DMS79 (cell line): ENCODE measurements at regions not wholly inside any gene's neighbourhood (a gene's known extent, or its start where the extent isn't known, plus 50 kb on each side); places are given as distances from the start of the nearest gene placed in this dataset.
A peak's percentile ranks its signal among the peaks of the same experiment; 100 is the strongest.

Source experiments
- DNase-seq: peaks from one replicate; lab custom pipeline; 2025; lab: John Stamatoyannopoulos, UW

DNA sequence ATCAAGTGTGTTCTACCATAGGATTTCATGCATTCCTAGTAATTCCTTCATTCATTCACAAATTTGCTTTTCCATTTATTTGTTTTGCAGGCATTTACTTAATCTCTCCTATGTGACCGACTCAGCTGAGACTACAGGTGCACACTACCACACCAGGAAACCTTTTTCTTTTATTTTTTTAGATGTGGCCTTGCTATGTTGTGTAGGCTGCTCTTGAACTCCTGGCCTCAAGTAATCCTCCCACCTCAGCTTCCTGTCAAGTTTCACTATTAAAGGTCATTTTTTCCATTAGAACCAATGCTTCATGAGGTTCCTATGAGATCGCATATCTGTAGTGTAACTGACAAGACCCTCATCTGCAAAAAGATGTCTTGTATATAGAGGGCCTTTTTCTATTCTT, 1218.7 kb downstream of the VRK1 start:
- DNase-seq, result no peak

DNA sequence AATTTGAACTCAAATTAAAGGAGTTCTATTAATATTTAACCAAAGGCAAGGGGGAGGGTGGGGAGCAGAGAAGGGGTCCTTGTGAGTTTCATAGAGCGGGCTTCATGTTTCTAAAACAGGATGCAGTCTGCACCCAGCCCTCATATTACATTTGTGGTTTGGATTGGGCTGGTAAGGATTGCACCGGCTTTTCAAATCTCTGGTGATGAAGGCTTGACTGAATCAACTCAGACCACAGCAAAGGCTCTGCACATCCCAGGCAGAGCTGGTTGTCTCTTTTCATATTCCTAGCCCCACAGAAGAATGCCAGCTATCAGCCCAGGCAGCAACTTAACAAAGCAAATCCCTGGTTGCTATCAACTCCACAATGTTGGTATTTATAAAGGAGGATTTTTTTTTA, 1221.4 kb downstream of the VRK1 start:
- DNase-seq, result no peak

DNA sequence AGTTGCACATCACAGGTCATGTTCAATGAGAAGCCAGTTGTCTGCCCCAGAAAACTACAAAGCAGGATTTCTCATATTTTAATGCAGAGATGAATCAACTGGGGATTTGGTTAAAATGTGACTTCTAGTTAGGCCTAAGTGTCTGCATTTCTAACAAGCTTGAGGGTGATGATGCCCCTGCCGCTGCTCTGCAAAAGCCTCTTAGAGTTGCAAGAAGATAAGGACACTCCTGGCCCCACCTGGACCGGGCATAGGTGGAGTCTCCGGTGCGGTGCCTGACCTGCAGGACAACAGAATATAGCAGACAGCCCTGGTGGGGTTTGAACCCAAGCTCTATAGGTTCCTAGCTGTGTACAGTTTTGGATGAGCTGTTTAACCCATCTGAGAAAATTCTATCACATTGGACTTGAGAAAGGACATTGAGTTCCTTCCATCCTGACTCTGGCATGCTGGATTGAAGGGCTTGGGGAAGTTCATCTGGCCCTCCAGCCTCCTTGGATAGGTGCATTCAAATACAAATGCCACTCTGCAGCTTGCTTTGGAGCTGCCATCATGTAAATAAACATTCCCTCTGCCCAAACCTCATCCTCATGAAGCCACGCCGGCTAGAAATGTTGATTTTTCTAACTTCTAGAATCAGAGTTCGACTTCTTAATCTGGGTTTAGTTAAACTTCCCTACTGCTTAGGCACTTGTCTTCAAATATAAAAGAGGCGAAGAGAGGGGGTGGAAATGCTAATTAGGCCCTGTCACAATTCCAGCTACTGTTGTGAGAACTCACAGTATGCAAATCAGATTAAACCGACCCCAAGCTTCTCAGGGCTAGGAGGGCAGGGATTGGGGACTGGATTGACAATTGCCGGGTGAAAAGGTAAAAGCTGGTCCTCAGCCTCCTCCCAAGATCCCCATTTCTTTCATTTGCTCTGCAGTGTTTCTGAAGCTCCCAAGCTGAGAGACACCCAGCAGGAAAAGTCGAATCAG, 1225.6 kb downstream of the VRK1 start:
- no peak for DNase-seq

DNA sequence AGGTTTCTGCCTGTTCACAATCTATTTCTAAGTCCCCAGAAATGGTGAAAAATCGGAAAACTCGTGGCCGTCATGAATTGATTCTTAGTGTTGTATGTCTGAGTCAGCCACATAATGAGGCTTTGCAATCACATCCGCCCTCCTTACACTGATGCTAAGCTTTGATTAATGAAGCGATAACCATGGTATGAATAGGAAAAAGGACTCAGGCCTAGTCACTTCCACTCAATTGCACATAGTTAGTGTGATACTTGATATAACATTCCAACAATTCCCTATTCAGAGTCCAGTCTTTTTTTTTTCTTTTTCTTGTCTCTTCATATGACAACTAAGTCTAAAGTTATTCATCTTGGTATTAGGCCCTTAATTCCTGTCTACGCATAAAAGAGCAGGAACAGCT, 1231.0 kb downstream of the VRK1 start:
- DNase-seq, result no peak

DNA sequence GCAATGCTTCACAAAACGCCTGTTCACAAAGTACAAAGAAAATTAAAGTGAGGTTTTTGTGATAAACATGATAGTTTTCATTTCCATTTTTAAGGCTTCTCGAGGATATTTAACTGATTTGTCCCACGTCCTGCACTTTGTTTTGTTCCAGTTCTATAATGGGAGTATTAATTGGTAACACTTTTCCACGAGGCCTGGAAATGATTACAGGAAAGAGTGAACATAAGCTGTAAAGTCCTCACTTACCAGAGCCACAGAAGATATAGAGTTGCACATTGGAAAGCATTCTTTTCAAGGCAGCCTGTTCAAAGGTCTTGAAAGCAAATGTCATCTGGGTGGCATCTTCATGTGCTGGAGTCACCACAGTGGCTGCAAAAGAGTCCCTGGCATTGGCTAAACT, 1236.6 kb downstream of the BCL11B start:
- DNase-seq, result no peak

DNA sequence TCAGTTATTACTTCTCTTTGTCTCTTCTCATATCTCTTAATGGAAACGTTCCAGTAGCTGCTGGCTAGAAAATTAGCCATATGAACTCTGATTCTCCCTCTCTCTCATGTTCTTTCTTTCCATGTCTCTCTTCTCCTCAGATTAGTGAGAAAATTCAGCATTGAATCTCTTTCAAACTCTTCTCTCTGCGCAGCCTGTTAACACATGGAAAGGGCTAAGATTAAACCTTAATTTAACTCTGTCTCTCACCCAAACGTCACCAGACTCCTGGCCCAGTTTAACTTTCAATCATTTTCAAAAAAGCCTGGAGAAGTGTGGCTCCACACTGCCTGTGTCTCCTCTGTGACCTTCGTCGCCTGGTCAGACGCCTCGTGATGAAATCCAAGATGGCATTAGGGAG, 1234.2 kb downstream of the BCL11B start:
- DNase-seq, result no peak

DNA sequence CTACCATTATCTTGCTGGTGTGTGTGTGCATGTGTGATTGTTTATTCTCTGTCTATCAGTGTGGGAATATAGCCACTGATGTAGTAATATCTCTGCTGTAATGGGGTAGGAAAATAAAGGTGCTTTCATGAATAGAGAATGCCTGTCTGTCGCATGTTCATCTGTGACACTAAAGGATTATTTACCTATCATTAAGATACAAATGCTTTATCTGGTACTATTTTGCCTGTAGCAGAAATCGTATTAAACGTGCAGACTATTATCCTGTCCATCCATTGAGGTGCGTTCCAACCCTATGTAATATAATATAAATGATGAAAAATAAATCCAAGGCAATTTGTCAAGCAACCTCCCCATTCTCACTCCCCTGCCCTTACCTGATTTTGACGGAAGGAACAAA, 1215.1 kb downstream of the BCL11B start:
- DNase-seq, result no peak

DNA sequence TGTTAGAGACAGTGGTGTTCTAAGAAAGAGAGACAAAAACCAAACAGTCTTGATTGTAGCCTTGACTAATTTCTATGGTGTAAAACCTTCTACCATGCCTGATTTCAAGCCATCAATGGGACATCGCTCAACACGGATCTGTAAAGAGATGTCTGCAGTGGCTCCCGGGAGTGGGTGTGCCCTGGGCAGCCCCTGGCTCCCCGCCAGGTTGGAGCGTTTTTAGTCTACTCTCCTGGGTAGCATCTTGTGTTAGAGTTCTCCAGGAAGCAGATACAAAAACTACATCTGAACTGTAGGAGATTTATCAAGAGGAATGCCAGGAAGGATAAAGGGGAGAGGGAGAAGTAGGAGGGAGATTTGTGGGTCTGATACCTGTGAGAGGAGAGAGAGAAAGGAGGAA, 1212.9 kb downstream of the BCL11B start:
- no peak for DNase-seq

DNA sequence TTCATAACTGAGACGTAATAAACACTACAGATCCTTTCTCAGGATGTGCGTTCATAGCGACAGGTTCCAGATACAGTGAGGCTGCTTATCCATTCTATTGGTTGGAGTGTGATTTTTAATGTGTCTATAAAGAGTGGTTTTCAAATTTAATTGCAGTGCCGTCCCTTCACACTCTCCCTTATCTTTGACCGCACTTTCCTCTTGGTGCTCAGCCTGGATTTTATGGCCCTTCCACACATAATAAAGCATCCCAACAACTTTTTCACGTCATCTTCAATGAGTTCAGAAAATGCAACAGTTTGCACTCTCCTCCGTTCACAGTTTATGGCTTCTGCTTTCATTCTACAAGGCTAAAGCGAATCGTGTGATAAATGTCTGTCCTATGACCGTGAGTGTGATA, 1209.9 kb downstream of the BCL11B start:
- no peak for DNase-seq

DNA sequence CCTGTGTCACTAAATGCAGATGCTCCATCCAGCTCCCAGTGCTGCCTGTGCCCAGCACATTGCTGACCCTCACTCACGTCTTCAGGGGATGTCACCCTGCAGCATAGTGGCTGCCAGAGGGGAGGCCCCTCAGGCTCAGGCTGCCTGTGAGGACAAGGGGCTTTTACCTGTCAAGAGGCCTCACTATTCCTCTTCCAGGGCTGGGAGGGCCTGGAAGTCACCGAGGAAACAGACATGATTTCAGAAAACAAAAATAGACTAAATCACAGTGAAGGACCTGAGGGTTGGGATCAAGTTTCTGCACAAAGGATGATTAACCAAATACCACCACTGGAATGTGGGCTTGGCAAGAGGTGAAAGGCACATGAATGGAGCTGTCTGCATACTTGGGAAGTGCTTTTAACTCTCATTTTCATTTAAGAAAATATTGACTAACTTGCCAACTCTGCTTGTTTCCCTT, 1202.3 kb downstream of the BCL11B start:
- DNase-seq, result no peak

DNA sequence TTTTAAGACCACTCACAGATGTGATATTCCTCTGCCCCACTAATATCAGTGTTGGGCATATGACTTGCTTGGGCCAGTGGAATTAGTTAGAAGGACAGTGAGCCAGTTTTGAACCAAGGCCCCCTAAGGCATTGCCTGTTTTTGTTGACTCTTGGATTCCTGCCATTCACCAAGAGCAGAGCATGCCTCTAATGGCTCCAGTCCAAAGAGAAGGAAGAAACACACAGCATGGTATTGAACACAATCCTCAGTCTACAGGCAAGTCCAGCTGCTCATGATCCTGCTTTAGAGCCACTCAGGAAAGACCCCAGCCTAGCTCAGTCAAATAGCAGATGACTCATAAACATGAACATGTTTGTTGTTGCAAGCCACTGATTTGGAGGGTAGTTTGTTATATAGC, 1201.5 kb downstream of the BCL11B start:
- DNase-seq, result no peak

DNA sequence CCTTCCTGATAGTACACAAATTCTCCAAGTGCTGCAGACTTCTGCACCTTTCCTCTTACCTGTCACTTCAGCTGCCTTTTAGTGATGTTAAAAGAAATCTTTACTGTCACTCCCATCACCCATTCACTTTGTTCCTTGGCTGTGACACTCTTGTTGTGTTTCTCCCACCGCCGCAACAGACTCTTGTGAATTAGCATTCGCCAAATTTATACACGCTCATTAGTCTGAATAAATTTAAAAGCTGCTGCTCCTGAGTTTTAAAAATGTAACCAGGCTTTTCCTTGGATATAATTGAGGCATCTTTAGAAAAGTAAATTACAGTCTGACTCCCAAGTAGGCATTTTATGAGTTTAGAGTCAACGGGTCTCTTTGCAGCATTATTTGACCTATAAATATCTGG, 1197.9 kb downstream of the BCL11B start:
- no peak for DNase-seq

DNA sequence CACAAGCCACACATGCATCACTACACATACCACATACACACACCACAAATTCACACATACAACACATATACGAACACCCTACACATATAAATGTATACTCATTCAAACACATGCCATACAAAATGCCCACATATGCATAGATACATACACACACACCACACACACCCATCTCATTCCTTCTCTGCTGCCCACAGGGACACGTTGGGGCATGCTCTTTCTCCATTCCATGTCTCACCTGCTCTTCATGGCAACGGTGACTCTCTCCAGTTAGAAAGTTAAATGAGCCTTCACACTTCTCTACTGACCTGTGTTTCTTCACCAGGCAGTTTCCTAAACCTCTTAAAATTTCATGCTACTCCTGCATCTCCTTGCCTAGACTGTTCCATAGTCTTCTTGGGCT, 1194.8 kb downstream of the BCL11B start:
- DNase-seq, result peak; percentile 17

DNA sequence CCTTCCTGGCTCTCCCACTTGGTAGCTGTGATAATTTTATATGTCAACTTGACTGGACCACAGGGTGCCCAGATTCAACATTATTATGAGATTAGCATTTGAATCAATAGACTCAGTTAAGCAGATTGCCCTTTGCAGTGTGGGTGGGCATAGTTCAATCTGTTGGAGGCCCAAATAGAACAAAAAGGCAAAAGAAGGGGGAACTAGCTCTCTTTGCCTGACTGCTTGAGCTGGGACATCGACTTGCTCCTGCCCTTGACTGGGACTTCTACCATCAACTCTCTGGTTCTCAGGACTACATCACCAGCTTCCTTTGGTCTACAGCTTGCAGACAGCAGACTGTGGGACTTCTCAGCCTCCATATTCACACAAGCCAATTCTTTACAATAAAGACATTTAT, 1189.2 kb downstream of the BCL11B start:
- no peak for DNase-seq

DNA sequence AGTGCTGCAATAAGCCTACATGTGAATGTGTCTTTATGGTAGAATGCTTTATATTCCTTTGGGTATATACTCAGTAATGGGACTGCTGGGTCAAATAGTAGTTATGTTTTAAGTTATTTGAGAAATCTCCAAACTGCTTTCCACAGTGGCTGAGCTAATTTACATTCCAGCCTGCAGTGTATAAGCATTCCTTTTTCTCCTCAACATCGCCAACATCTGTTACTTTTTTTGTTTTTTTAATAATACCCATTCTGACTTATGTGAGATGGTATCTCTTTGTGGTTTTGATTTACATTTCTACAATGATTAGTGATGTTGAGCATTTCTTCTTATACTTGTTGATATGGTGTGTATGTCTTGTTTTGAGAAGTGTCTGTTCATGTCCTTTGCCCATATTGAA, 1186.2 kb downstream of the BCL11B start:
- DNase-seq, result no peak

DNA sequence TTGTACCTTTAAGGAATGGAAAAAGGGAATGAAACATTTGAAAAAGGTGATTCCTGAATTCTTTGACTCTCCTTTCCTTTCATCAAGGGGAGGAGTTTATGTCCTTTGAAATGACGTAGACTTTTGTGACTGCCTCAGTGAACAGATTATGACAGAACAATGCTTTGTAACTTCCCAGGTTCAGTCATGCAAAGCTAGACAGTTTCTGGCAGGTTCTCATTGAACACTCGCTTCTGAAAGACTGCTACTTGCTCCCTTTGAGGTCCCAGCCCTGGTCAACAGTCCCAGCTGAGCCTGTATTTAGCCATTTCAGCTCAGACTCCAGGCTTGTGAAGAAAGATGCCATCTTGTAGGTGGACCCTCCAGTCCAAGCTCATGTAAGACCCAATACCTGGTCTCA, 1178.9 kb downstream of the BCL11B start:
- DNase-seq, result no peak

DNA sequence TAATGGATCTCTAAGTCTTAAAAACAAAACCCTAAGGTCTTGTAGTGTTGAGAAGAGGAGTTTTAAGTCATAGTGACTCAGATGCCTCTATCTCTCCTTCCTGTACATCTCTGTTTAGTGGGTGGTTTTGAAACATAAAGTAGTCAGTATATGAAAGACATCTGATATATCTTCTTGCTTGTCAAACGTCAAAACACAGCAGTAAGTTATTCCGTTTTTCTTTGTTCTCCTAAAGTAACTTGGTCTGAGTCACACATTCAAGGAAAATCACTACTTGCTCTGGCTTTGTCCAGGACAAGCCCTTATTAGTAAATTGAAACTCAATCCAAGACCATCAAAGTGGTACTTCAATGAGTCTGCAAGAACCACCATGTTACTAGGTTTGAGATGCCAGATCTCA, 1172.5 kb downstream of the BCL11B start:
- DNase-seq, result no peak

DNA sequence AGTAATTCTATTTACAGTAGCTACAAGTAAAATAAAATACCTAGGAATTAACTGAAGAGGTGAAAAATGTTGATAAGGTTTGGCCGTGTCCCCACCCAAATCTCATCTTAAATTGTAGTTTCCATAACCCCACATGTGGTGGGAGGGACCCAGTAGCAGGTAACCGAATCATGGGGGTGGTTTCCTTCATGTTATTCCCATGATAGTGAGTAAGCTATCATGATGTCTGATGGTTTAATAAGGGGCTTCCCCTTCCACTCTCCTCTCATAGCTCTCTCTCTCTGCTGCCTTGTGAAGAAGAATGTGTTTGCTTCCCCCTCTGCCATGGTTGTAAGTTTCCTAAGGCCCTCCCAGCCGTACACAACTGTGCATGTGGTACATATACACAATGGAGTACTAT, 1170.7 kb downstream of the BCL11B start:
- no peak for DNase-seq

DNA sequence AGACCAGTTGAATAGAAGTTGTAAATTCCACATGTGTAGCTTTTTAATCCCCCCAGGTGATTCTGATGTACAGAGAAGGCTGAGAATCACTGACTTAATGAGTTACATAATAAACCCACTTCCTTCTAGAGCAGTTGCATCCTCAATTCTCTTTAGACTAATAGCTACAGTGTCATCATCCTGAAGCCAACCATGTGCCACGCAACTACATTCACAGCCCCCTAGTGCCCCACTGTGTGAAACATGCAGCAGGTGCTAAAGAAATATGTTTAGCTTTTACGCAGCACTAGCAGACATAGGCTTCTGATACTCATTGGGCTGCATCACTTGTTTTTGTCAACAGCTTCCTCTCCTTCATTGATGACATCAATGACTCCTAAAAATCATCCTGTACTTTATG, 1168.3 kb downstream of the BCL11B start:
- no peak for DNase-seq

DNA sequence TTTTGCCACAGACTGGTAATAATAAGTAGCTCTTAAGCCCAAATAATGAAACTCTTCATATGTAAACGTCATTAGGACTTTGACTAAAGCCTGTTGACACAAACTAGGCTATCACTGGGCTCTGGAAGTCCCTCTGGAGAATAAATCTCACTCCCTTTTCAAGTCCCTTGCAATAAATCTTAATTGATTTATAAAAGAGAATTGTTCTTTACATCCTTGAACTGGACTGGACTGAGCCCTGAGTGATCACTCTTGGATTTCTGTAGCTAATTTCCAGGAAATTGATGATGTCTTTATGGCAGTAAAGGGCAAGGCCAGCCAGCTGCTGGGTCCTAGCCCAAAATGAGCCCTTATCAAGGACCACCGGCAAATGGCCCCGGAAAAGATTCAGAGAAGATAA, 1162.7 kb downstream of the BCL11B start:
- DNase-seq, result no peak

DNA sequence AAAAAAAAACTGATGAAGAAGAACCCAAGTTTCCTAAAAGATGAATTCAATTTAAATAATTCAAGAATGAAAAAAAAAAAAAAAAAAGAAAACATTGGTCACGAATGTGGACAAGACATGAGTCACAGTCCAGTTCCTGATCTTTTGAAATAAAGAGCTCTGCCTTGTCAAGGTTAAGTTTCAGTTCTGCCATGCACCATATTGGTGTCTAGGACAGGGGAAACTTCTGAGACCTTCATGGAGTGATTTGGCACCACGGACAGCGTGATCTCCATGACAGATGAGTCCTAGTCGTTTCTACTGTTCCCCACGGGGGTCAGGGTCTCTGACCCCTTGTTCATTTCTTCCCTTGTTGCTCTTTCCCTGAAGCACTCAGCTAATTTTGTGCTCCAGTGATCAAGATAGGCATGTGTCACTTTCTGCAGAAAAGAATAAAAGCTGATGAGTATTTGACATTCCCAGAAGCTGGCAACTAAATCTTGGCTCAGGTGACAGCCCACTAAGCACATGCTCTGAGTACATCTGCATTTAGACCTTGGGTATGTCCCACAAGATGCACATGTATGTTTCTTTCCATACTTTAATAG, 1159.7 kb downstream of the BCL11B start:
- no peak for DNase-seq

DNA sequence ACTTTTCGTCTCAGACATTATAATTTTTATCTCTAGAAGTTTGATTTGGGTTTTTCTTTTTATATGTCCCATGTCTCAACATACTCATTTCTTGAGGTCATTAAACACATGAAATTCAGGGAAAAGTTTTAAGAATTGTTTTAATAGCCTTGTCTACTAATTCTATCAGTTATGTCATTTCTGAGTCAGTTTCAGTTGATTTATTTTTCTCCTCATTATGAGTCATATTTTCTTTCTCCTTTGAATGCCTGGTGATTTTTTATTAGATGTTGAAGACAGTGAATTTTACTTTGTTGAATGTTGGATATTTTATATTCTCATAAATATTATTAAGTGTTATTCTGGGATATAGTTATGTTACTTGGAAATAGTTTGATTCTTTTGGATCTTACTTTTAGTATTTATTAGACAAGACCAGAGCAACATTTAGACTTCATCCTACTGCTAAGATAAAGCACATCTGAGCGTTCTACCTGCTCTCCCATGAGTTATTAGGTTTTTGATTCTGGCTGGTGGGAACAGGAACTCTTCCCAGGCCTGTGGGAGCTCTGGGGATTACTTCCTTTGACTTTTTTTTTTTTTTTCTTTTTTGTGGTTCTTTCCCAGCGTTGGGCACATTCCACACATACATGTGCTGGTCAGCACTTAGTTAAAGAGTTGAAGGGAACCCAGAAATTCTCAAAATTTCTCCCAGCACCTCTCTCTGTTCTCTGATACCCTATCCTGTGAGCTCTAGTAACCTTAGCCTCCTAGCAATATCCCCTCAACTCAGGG, 1157.7 kb downstream of the BCL11B start:
- DNase-seq, result no peak

DNA sequence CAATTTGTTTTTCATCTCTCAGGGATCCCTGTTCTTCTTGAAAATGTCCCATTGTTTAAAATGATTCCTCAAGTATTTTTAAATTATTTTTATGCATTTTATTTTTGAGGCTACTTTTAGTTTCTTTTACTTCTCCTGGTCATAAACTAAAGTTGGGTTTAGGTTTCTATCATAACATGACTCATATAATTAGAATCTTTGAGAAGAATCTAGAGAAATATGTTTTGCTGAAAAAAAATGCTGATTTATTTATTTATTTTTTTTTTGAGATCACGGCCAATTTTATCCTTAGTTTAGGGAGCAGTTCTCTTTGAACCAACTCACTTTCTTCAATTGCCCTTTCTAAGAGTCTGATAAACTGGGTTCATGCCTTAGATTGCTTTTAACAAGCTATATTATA, 1157.1 kb downstream of the BCL11B start:
- DNase-seq, result no peak
